LNCAP (cell line): ENCODE measurements at regions not wholly inside any gene's neighbourhood (a gene's known extent, or its start where the extent isn't known, plus 50 kb on each side); places are given as distances from the start of the nearest gene placed in this dataset.

Experiments
- TF ChIP-seq, protein P1 (sequence below): fragments of 450-650 bp; IDR thresholded peaks from 2 replicates; pipeline ENCODE4 v1.5.1; 2017; ENCODE audit warnings: mild to moderate bottlenecking

DNA sequence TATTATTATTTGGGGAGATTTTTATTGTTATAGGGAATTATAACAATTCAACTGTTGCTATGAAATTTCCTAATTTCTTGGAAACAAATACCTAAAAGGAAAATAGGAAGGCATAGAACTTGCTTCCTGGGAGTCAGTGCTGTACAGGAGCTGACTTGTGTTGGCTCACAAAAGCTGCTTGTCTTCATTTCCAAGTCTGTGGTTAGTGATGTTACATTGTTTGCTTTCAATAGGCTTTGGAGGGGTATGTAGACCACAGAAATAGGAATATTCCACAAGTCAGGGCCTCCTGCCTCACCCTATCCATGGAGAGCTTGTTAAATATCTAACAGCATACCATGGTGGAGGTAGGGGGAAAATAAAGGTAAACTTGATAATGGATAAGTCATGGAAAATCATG, 688.9 kb upstream of the FAM98A start:
- TF ChIP-seq, protein P1, sequence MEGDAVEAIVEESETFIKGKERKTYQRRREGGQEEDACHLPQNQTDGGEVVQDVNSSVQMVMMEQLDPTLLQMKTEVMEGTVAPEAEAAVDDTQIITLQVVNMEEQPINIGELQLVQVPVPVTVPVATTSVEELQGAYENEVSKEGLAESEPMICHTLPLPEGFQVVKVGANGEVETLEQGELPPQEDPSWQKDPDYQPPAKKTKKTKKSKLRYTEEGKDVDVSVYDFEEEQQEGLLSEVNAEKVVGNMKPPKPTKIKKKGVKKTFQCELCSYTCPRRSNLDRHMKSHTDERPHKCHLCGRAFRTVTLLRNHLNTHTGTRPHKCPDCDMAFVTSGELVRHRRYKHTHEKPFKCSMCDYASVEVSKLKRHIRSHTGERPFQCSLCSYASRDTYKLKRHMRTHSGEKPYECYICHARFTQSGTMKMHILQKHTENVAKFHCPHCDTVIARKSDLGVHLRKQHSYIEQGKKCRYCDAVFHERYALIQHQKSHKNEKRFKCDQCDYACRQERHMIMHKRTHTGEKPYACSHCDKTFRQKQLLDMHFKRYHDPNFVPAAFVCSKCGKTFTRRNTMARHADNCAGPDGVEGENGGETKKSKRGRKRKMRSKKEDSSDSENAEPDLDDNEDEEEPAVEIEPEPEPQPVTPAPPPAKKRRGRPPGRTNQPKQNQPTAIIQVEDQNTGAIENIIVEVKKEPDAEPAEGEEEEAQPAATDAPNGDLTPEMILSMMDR, result no peak

DNA sequence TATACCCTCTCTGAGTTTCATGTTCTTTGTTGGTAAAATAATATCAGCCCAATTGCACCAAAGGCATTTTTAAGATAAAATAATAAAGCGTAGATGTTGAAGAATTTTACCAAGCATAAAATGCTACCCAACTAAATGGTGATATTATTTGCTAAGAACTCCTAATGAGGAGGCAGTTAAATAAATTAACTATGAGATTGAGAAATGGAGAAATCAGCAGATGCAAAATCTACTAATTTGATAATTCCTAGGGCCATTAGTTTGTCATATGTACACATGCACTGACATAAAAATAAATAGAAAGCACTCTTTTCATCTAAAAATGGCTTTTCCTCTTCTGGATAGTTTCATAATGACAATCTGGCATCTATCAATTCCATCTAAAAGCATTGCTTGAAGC, 681.5 kb upstream of the FAM98A start:
- TF ChIP-seq, protein P1, result no peak

DNA sequence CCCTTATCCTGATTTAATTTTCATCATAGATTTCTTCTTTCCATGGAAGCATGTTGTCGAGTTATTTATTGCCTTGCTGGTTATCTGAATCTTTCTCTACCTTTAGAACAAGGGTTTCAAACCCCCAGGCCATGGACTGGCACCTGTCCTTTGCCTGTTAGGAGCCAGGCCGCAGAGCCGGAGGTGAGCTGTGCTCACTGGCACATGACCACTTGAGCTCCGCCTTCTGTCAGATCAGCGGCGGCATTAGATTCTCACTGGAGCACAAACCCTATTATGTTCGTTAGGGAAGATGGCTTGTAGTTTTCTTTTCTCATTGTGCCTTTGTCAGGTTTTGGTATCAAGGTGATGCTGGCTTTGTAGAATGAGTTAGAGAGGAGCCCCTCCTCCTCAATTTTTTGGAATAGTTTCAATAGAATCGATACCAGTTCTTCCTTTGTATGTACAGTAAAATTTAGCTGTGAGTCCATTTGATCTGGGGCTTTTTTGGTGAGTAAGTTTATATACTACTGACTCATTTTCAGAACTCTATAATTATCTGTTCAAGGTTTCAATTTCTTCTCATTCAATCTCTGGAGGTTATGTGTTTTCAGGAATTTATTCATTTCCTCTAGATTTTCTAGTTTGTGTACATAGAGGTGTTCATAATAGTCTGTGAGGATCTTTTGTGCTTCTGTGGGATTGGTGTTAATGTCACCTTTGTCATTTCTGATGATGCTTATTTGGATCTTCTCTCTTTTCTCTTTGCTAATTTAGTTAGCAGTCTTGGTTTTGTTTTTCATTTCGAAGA, 668.0 kb upstream of the FAM98A start:
- TF ChIP-seq, protein P1, result no peak

DNA sequence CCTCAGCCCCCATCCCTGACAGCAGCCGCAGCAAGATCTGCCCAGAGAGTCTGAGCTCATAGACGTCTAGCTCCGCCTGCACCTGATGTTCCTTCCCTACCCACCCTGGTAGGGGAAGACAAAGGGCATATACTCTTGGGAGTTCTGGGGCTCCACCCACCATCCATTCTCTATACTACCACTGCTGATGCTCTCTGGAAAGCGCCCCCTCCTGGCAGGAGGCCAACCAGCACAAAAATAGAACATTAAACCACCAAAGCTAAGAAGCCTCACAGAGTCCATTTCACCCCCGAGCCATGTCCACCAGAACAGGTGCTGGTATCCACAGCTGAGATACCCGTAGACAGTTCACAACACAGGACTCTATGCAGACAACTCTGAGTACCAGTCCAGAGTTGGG, 662.6 kb upstream of the FAM98A start:
- TF ChIP-seq, protein P1, result no peak

DNA sequence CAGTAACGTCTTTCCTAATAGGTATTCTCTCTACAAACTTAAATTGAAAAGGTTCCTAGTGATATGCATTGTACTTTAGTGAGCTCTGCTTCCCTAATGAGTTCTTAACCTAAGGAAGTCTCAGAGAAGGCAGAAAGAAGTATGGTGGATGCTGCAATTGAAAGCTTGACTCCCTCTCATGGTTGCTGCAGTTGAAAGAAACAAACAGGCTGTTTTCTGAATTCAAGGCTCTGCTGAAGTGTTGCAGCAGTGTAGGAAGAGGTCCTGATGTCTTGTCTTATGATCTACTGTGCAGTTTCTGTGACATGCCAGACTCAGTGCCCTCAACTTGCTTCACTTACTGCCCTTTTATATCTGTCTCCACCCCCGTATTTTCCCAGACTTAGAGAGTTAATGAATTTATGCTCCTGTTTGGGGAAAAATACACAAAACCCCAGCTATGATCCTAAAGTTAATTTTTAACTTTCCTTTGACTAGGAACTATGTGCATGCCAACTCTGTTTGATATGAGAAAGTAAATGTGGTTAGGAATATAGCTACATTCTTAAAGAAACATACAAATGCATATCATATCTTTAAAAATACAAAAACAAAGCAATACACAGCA, 655.3 kb upstream of the FAM98A start:
- TF ChIP-seq, protein P1, result no peak

DNA sequence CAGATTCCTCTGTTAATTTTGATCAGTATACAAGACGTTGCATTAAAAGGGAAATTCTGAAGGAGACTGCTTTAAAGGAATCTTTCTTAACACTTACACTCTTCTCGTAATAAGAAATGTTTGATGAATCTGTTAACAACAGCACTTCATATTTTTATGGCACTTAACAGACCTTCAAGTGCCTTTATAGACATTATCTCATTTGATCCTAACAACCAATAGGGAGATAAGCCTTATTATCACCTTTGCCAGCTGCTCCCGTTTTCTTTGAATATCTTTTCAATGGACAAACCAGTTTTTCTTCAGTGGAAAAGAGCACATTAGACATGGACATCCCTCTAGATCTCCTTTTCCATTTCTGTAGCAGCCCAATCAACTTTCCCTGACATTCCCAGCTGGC, 653.0 kb upstream of the FAM98A start:
- TF ChIP-seq, protein P1, result no peak

DNA sequence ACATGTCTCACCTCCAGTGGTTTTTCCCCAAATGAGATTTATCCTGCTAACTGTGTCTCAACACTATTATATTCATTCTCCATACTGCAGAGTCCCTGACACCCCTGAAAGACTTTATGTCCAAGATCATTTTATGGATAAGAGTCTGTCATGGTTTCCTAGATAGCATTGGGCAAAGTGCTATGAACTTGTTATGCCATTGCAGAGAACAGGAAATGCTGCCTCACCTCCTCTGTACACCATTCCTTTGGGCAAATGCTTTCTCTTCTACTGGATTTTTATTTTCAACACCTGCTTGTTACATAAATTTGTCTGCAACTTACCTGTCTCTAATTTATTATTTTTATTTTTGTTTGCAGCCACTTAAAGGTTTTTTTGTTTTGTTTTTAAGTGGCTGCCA, 652.5 kb upstream of the FAM98A start:
- TF ChIP-seq, protein P1, result no peak
